ENCODE measurements at regions not wholly inside any gene's neighbourhood (a gene's known extent, or its start where the extent isn't known, plus 50 kb on each side); places are given as distances from the start of the nearest gene placed in this dataset.

DNA sequence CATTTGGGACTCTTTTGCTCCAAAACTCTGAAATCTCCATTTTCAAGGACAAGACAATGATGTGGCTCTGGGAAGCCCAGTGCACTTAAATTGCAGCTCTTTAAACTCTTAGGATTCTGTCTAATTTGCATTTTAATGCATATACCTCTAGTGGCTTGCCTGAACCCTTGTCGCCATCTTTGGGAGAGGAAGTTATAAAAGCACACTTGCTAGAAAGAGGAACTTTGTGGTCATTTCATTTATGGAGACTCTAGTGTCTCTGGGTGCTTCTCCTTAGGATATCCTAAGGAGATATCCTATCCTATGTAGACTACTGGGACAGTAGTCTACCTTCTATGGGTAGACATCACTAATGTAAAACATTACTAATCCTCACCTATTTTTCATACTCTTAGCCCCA, 77.3 kb upstream of the SLC1A3 start:
- no peak overlapping the region for H3K27ac Mint-ChIP-seq
- ATAC-seq (no peak), DNase-seq (ENCODE audit: low spot score) (no peak)
- peaks cover 3% of the 10 kb centered on the region; the same call in 1 of the 2 replicates for H3K4me1 Mint-ChIP-seq
- TF ChIP-seq, protein P1, sequence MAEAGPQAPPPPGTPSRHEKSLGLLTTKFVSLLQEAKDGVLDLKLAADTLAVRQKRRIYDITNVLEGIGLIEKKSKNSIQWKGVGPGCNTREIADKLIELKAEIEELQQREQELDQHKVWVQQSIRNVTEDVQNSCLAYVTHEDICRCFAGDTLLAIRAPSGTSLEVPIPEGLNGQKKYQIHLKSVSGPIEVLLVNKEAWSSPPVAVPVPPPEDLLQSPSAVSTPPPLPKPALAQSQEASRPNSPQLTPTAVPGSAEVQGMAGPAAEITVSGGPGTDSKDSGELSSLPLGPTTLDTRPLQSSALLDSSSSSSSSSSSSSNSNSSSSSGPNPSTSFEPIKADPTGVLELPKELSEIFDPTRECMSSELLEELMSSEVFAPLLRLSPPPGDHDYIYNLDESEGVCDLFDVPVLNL (CRISPR knock-in tag; IDR thresholded peaks at IDR 0.05; ENCODE audit: borderline replicate concordance, low read depth): no peak
- TF ChIP-seq TEAD4 (CRISPR knock-in tag; IDR thresholded peaks at IDR 0.05): no peak
- no peak for TF ChIP-seq ZNF232 (CRISPR knock-in tag; IDR thresholded peaks at IDR 0.05)
- TF ChIP-seq SOX15 (CRISPR knock-in tag; IDR thresholded peaks at IDR 0.05): no peak
- no peak for TF ChIP-seq EMX1 (CRISPR knock-in tag; IDR thresholded peaks at IDR 0.05)
- TF ChIP-seq, protein P2, sequence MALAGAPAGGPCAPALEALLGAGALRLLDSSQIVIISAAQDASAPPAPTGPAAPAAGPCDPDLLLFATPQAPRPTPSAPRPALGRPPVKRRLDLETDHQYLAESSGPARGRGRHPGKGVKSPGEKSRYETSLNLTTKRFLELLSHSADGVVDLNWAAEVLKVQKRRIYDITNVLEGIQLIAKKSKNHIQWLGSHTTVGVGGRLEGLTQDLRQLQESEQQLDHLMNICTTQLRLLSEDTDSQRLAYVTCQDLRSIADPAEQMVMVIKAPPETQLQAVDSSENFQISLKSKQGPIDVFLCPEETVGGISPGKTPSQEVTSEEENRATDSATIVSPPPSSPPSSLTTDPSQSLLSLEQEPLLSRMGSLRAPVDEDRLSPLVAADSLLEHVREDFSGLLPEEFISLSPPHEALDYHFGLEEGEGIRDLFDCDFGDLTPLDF (CRISPR knock-in tag; IDR thresholded peaks at IDR 0.05): no peak
- TF ChIP-seq NFYB (CRISPR knock-in tag; conservative IDR thresholded peaks at IDR 0.05; ENCODE audit: low read depth): no peak
- no peak for TF ChIP-seq NFE2L1 (CRISPR knock-in tag; IDR thresholded peaks at IDR 0.05)
- TF ChIP-seq SMAD4 (CRISPR knock-in tag; IDR thresholded peaks at IDR 0.05): no peak
- peaks cover 14% of the 10 kb centered on the region for H3K9me3 Mint-ChIP-seq
- H3K36me3 Mint-ChIP-seq: no peaks in the 10 kb centered on the region
- POLR2A ChIA-PET: no interaction called here
- H3K27me3 Mint-ChIP-seq (ENCODE audit: low read depth): no peaks in the 10 kb centered on the region
- CTCF ChIA-PET: no interaction called here
- no peak overlapping the region for H3K4me3 Mint-ChIP-seq

DNA sequence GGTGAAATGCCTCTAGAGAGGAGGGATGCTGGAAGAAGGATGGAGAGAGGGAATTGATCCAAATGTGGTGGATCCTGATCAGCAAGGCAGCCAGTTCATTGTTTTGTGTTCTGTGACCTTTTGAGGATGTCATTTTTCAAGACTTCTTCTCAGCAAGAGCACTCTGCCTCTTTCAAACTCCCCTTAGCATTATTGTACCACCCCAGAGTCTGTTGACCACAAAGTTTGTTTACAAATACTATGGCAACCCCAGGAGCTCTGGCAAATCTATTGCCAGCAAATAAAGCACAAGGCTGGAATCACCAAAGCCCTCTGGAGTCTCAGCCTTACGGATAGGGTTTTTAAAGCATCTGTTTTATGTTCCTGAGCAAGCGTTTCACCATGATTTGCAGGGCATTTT, 76.2 kb upstream of the SLC1A3 start:
- Mint-ChIP-seq H3K9me3 (peaks cover 14% of the 10 kb centered on the region), H3K36me3 (no peaks in the 10 kb centered on the region), H3K4me3 (no peak overlapping the region), H3K27ac (no peak overlapping the region), H3K4me1 (peaks cover 3% of the 10 kb centered on the region; the same call in 1 of the 2 replicates), H3K27me3 (ENCODE audit: low read depth) (no peaks in the 10 kb centered on the region)
- no peak for DNase-seq (ENCODE audit: low spot score)
- ChIA-PET POLR2A (interaction anchor here (0.6 kb wide), 1 partner anchor 235 kb away, joined by 4 read pairs; no protein-coding TSS in a partner anchor), CTCF (interaction anchor here (0.5 kb wide), 1 partner anchor 115 kb away, joined by 3 read pairs; no protein-coding TSS in a partner anchor)
- TF ChIP-seq TP53 (CRISPR knock-in tag; IDR thresholded peaks at IDR 0.05): no peak
- TF ChIP-seq, protein P3, sequence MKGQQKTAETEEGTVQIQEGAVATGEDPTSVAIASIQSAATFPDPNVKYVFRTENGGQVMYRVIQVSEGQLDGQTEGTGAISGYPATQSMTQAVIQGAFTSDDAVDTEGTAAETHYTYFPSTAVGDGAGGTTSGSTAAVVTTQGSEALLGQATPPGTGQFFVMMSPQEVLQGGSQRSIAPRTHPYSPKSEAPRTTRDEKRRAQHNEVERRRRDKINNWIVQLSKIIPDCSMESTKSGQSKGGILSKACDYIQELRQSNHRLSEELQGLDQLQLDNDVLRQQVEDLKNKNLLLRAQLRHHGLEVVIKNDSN (CRISPR knock-in tag; IDR thresholded peaks at IDR 0.05): no peak
- no peak for TF ChIP-seq GRHL2 (CRISPR knock-in tag; IDR thresholded peaks at IDR 0.05; ENCODE audit: insufficient replicate concordance, severe bottlenecking)
- TF ChIP-seq NFE2L1 (CRISPR knock-in tag; IDR thresholded peaks at IDR 0.05): no peak
- no peak for TF ChIP-seq RORB (CRISPR knock-in tag; IDR thresholded peaks at IDR 0.05)
- TF ChIP-seq, protein P4, sequence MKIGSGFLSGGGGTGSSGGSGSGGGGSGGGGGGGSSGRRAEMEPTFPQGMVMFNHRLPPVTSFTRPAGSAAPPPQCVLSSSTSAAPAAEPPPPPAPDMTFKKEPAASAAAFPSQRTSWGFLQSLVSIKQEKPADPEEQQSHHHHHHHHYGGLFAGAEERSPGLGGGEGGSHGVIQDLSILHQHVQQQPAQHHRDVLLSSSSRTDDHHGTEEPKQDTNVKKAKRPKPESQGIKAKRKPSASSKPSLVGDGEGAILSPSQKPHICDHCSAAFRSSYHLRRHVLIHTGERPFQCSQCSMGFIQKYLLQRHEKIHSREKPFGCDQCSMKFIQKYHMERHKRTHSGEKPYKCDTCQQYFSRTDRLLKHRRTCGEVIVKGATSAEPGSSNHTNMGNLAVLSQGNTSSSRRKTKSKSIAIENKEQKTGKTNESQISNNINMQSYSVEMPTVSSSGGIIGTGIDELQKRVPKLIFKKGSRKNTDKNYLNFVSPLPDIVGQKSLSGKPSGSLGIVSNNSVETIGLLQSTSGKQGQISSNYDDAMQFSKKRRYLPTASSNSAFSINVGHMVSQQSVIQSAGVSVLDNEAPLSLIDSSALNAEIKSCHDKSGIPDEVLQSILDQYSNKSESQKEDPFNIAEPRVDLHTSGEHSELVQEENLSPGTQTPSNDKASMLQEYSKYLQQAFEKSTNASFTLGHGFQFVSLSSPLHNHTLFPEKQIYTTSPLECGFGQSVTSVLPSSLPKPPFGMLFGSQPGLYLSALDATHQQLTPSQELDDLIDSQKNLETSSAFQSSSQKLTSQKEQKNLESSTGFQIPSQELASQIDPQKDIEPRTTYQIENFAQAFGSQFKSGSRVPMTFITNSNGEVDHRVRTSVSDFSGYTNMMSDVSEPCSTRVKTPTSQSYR (CRISPR knock-in tag; IDR thresholded peaks at IDR 0.05): no peak
- TF ChIP-seq ATF1 (CRISPR knock-in tag; IDR thresholded peaks at IDR 0.05): no peak
- TF ChIP-seq GTF2I (CRISPR knock-in tag; conservative IDR thresholded peaks at IDR 0.05): no peak
- TF ChIP-seq, protein P5, sequence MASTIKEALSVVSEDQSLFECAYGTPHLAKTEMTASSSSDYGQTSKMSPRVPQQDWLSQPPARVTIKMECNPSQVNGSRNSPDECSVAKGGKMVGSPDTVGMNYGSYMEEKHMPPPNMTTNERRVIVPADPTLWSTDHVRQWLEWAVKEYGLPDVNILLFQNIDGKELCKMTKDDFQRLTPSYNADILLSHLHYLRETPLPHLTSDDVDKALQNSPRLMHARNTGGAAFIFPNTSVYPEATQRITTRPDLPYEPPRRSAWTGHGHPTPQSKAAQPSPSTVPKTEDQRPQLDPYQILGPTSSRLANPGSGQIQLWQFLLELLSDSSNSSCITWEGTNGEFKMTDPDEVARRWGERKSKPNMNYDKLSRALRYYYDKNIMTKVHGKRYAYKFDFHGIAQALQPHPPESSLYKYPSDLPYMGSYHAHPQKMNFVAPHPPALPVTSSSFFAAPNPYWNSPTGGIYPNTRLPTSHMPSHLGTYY (CRISPR knock-in tag; IDR thresholded peaks at IDR 0.05): no peak
- TF ChIP-seq TEAD4 (CRISPR knock-in tag; IDR thresholded peaks at IDR 0.05): no peak
- no peak for TF ChIP-seq ZBTB21 (CRISPR knock-in tag; IDR thresholded peaks at IDR 0.05; ENCODE audit: borderline replicate concordance)
- no peak for TF ChIP-seq SOX15 (CRISPR knock-in tag; IDR thresholded peaks at IDR 0.05)
- no peak for TF ChIP-seq SP1 (CRISPR knock-in tag; conservative IDR thresholded peaks at IDR 0.05)
- no peak for TF ChIP-seq ZNF317 (CRISPR knock-in tag; IDR thresholded peaks at IDR 0.05; ENCODE audit: borderline replicate concordance, low read depth)
- TF ChIP-seq CREB1 (CRISPR knock-in tag; IDR thresholded peaks at IDR 0.05): no peak
- TF ChIP-seq PRRX2 (CRISPR knock-in tag; IDR thresholded peaks at IDR 0.05): no peak
- no peak for TF ChIP-seq FOXJ3 (CRISPR knock-in tag; IDR thresholded peaks at IDR 0.05; ENCODE audit: borderline replicate concordance)
- no peak for ATAC-seq
